AG10803 (cell line): ENCODE measurements at regions not wholly inside any gene's neighbourhood (a gene's known extent, or its start where the extent isn't known, plus 50 kb on each side); places are given as distances from the start of the nearest gene placed in this dataset.

ENCODE experiments used
- DNase-seq: peaks from one replicate; pipeline ENCODE4 v3.0.0; 2010; ENCODE audit warnings: low read depth
- H3K4me3 ChIP-seq: 2 replicates; pipeline ENCODE4 v1.5.1; 2011; ENCODE audit warnings: mild to moderate bottlenecking, low read length, control low read depth
- TF ChIP-seq, protein P1 (sequence below): conservative IDR thresholded peaks from 2 replicates; pipeline ENCODE4 v1.5.1; 2011; ENCODE audit warnings: mild to moderate bottlenecking, low read length, control low read depth, inconsistent platforms

DNA sequence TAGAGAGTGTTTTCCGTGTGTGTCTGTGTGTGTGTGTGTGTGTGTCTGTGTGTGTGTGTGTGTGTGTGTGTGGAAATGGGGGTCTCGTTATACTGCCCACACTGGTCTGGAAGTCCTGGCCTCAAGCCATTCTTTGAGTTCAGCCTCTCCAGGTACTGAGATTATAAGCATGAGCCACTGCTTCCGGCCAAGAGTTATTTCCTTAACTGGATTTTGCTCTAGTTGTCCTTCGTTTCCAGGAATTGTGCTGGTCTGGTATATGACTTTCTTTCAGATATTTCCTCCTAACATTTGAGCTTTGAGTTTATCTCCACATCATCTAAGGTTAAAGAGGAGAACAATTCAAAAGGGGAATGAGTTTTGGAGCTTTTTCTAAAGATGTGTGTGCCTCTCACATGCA is 124.8 kb downstream of the SH3BGRL2 start:
- no peak for DNase-seq
- H3K4me3 ChIP-seq: no peak overlapping the region
- TF ChIP-seq, protein P1, sequence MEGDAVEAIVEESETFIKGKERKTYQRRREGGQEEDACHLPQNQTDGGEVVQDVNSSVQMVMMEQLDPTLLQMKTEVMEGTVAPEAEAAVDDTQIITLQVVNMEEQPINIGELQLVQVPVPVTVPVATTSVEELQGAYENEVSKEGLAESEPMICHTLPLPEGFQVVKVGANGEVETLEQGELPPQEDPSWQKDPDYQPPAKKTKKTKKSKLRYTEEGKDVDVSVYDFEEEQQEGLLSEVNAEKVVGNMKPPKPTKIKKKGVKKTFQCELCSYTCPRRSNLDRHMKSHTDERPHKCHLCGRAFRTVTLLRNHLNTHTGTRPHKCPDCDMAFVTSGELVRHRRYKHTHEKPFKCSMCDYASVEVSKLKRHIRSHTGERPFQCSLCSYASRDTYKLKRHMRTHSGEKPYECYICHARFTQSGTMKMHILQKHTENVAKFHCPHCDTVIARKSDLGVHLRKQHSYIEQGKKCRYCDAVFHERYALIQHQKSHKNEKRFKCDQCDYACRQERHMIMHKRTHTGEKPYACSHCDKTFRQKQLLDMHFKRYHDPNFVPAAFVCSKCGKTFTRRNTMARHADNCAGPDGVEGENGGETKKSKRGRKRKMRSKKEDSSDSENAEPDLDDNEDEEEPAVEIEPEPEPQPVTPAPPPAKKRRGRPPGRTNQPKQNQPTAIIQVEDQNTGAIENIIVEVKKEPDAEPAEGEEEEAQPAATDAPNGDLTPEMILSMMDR: no peak
